Glomerular visceral epithelial cell (primary cell): ENCODE measurements at regions not wholly inside any gene's neighbourhood (a gene's known extent, or its start where the extent isn't known, plus 50 kb on each side); places are given as distances from the start of the nearest gene placed in this dataset.

Experiments
- DNase-seq: peaks from one replicate; pipeline ENCODE4 v3.0.0-alpha.2; 2016; ENCODE audit errors: extremely low spot score

DNA sequence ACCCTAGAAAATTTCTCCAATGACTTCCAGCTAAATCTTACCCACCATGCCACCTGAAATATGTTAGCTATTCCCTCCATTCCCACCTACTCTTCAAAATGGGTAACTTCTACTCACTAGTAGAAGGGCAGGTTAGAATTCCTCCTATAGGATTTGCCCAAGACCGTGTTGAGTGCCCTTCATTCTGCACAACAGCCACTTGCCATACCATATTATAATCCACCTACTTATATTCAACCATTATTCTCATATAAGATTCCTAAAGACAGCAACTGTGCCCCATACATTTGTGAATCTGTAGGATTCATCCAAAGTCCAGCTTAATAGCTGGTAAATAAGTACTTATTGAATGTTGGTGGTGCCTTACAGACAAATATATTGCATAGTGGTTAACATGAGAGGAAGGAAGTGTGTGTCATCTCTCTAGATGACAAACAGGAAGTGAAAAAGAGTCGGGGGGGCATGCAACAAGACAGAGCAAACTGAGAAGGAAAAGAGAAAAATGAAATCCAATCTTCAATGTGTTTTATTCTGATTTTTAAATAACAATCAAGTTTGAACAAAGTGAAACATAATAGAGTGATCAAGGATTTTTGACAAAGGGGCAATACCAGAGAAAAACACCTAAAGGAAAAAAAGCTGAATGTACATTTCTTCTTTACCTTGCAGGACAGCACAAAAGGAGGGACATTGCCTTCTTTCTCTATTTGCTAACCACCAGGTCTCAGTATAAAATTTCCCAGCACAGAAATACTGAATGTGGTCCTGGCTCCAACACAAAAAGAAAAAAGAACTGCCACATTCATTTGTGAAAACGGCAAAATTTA is 389.3 kb upstream of the USP15 start:
- no peak for DNase-seq

DNA sequence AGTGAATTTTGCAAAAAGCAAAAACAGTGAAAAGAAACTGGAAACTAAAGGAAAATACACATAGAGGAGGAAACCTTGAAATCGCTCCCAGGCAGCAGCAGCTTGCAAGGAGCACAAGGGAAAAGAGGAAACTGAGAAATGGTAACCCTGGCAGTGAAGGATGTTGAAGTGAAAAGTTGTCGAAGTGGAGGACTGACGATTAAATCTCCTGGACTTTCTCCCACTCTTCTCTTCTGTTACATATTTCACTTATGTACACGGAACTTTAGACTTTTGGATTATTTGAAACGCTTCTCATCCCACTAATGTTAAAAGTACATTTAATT is 388.8 kb upstream of the USP15 start:
- no peak for DNase-seq

DNA sequence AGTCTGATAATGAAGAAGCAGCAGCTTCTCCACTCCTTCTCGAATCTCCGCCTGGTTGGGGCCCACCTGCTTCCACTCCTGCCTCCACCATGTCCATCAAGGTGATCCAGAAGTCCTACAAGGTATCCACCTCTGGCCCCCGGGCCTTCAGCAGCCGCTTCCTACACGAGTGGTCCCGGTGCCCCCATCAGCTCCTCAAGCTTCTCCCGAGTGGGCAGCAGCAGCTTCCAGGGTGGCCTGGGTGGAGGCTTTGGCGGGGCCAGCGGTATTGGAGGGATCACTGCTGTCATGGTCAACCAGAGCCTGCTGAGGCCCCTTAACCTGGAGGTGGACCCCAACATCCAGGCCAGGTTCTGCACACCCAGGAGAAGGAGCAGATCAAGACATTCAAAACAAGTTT is 381.0 kb upstream of the USP15 start:
- DNase-seq, result no peak

DNA sequence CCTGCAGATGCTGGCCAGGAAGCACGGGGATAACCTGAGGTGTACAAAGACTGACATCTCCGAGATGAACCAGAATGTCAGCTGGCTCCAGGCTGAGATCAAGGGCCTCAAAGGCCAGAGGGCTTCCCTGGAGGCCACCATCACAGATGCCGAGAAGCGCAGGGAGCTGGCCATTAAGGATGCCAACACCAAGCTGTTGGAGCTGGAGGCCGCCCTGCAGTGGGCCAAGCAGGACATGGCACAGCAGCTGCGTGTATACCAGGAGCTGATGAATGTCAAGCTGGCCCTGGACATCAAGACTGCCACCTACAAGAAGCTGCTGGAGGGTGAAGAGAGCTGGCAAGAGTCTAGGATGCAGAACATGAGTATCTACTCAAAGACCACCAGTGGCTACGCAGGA is 380.0 kb upstream of the USP15 start:
- no peak for DNase-seq

DNA sequence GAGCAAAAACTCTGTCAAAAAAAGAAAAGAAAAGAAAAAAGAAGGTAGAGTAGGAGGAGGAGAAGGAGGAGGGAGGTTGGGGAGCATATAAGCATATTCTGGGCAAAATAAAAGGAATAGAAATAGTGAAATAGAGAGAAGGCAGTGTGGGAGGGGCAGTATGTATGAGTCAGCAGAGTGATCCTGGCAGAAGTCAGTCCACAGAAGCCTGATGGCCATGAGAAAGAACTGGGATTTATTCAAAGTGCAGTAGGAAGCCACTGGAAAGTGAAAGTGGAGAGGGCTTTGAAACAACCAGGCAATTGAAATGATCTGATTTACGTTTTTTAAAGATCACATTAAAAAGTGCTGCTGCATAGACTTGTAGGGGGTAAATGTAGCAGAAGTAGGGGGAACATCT is 368.6 kb upstream of the USP15 start:
- no peak for DNase-seq

DNA sequence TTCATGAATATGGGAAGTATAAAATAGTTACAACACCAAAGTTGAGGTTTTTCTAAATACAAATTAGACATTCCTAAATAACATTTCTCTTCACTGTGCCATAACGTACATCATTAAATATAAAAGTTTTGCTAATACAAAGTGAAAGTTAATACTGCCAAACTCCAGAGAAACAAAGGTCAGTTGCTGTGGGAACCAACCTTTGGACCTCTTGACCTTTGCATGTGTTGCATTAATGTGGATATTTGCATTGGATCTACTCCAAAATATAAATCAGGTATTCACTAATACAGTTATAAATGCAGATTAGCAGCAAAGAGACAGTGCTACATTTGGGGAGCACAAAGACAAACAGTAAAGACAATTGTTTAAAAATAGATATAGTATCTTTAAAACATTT is 366.0 kb upstream of the USP15 start:
- DNase-seq, result no peak

DNA sequence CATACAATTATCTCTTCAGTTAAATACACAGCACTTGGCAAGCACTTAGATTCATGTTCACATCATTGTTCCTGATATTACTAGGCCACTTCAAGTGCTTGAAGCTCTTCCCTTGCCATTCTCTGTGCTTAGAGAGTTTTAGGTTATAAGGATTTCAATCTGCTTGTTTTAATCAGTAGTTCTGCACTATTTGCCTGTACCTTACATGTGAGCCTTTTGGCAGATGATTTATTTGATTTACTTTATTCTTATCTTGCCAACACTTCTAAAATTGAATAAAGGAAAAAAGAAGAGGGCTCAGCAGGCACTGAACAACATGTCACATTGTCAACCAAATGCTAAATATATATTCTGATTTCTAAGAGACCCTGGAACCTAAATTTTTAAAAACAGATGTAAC is 363.8 kb upstream of the USP15 start:
- DNase-seq, result no peak

DNA sequence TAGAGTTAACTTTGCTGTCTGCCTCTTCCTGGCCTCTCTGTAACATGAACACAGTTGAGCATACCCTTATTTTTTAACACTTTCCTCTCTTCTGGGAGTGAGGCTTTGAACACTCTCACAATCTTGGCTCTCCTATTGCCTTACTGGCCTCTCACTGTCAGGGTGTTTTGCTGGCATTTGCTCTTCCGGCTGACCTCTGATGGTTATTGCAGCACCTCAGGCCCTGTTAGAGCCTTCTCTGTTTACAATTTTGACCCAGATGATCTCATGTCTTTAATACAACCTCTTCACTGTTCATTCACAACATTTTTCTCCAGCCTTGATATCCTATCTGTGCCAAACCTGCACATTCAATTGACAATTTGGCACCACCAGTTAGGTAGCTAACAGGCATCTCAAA is 357.8 kb upstream of the USP15 start:
- no peak for DNase-seq

DNA sequence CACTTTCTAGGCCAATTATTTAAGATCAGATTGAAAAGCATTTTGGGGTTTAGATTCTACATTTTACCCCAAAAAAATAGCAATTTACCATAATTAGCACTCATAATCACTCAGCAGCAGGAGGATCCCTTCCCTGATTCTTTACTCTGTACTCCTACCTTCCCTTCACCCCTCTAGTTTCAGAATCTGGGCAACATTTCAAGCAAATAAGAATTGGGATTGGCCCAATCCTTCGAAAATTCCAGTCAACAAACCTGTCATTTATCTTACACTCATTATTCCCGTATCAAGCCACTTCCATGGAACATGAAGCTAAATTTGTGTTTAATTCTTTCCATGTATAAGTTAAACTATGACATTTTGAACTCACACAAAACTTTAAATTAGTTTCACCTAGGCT is 349.1 kb upstream of the USP15 start:
- no peak for DNase-seq

DNA sequence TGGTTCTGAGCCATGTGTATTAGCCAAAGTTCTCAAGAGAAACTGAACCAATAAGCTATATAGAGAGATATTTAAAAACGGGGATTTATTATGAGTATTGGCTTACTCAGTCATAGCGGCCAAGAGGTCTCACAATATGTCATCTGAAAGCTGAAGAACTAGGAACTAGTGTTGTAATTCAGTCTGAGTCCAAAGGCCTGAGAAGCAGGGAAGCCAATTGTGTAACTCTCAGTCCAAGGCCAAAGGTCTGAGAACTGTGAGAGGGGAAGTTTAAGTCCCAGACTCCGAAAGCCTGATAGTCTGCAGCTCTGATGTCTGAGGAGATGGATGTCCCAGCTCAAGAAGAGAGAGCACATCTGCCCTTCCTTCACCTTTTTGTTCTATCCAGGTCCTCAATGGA is 344.8 kb upstream of the USP15 start:
- DNase-seq, result no peak

DNA sequence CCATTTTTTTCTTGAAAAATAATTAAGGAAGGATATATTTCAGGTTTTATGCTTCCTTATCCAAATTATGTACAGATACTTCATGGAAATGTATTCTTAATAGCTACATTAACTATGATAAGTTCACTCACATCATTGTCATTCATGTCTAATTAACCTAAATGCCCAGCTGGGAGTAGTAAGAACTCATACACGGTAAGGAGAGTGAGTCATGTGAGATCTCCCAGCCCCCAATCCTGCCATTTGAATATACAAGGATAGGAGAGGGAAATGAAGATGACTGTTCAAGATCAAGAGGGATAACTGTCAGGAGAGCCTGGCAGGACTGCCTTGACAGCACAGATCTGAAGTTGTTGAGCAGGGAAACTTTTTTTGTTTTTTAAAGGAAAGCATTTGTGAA is 343.4 kb upstream of the USP15 start:
- DNase-seq, result no peak

DNA sequence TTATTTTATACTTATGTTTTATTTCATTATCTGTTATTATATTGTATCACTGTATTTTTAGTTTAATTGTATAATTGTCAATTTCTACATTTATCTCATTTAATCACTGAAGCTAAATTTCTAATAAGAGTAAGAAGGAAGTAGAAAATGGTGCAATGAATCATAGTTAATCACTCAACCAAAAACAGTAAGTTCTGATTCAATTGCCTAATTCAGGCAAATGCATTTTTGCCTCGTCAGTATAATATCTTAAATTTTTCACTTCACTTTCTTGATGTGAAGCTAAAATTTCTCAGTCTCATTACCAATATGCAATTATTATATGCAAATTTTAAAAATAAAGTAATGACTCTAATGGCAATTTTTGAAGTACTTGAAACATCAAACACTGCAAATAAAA is 340.5 kb upstream of the USP15 start:
- DNase-seq, result no peak

DNA sequence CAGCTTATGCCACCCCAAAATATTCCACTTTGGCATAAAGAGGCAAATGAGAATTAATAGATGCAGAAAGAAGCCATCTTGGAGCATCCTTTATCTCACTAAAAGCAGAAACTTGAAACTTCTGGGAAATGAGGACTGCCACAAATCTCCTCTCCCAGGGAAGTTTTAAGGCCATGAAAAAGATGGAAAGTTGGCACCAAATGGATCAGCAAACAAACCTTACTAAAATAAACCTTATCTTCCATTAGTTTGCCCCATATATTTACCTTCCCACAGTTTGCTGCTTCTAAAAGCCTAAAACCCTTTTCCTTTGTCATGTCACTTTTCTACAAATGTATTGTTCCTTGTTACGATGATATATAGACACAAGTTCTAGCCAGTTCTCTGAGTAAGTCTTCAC is 340.0 kb upstream of the USP15 start:
- DNase-seq, result no peak

DNA sequence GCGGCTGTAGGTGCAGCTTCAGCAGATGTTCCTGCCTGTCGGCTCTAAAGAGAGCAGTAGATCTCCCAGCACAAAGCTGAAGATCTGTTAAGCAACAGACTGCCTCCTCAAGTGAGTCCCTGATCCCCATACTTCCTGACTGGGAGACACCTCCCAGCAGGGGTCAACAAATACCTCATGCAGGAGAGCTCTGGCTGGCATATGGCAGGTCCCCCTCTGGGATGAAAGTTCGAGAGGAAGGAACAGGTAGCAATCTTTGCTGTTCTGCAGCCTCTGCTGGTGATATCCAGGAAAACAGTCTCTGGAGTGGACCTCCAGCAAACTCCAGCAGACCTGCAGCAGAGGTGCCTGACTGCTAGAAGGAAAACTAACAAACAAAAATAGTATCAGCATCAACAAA is 337.1 kb upstream of the USP15 start:
- DNase-seq, result no peak

DNA sequence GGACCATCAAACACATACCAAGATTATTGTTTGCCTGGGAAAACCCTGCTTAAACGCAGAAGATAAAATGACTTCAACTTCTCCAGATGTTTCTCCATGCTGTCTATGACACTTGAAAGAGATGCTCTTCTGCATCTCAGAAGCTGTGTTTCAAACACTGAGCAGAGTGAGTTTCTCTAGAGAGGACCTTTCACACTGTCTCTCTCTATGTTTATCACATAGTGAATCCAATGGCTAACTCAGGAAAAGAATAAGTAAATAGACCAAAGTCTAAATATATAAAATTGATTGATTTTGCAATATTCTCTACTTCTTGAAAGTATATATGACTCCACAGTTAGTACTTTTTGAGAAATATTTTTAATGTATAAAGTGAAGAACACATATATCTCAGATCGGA is 325.6 kb upstream of the USP15 start:
- DNase-seq, result no peak

DNA sequence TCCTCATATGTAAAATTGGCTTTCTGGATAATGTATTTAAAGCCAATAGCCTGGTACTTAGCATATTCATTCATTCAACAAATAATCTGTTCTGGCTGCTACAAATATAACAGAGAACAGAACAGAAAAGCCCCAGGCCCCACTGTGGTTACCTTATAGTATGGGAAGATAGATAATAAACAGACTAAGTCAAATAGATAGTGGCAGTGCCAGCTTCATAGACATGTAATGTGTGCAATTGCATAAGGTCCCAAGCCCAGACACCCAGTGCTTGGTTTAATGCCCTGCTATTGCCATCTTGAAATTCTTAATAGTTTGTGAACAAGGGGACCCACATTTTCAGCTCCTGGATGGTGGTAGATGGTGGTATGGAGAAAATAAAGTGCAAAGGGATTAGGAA is 320.2 kb upstream of the USP15 start:
- no peak for DNase-seq

DNA sequence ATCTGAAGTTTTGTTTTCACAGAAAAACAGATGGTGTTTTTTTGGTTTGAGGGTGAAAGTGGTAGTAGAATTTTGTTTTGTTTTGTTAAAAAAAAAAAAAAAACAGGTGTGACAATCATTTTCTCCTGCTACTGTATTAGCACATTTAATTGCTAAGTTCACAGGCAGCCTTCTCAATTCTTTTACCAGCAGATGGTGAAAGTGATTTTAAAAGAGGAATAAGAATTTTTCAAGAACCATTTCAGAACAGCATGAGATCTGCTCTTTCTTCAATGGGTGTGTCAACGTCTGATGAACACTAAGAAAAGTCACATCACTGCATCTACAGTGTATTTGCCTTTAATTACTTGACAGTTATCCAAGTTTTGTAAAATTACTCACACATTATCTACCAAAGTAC is 303.7 kb upstream of the USP15 start:
- no peak for DNase-seq

DNA sequence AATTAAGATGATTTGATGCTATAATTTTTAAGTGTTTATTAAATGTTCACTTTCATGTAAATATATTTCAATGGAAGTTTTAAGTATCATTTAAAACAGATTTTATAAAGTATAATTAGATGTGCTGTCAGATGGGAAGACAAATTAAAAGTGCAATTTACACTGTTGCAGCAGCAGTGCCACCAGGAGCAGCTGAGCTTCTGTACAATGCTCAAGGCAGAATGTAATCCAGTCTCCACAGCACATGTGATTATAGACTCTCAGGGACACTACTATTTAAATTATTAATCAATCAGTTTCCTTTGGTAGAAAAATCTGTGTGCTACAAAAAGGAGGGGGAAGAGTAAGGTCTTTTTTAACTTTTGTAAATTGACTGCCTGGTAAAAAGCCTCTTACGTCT is 285.7 kb upstream of the USP15 start:
- no peak for DNase-seq

DNA sequence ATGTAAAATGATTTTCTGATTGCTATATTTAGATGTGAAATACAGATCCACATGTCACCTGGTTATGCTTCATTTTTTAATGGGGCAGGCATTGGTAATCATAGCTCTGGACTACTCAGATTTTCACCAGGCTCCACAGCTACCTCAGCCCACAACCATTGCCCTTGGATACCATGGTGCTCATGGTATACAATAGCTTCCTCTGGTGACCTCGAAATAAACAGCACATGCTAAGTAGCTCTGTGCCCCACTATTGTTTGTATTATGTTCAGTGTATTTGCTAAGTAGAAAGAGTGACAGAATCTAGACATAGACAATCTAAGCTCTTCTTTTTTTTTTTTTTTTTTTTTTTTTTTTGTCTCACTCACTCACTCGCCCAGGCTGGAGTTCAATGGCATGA is 274.4 kb upstream of the USP15 start:
- DNase-seq, result no peak

DNA sequence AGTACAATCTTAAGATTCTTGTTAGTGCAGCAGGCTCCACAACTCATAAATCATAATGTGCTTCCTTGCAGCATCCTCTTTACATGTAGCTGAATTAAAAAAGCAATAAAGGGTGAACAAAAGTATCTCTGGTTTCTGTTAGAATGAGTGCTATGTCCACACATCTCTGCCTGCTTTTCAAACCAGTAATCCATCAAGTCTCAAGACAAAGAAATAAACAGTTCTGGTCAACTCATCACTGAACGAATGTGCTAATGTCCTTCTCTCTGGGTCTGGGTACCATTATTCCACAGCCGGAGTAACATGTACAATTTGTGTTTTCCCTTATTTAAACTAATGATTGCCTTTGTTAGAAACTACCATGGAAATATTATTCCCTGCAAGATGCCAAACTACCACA is 273.0 kb upstream of the USP15 start:
- DNase-seq, result no peak

DNA sequence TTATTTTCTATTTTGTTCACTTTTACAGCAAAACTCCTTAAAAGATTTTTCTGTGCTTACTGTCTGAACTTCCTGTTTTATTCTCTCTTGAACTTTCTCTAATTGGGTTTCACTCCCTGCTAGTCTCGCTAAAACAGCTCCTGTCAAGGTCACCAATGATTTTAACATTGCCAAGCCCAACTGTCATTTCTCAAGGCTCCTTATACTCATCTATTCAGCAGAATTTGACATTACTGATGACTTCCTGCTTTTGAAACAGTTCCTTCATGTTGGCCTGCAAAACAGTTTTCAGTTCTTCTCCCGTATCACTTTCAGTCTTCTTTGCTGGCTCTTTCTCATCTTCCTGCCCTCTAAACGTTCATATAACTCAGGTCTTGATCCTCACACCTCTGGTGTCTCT is 268.5 kb upstream of the USP15 start:
- no peak for DNase-seq

DNA sequence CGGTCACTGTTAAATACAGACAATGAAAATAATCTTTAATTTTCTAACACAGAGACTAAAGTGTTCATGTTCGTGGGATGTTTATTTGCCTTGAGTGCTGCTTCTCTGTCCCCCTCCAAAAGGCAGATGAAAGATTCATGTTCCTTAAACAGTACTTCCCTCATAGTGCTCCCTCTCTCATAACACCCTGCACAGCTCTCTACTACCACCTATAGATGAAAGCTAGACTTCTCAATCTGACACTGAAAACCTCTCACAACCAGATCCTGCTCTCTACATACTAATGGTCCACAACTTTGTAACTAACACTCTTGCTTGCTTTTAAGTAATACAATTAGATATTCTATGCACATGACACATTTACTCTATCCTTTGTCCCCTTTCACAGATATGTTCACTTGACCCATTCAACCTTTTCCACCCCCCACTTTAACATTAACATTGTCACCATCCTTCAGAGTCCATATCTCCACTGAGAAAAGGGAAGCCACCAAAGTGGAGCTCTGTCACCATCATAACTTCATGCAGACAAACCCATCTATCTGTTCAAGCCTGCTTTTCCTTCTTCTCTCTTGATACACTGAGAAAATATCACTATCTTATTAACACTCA is 266.4 kb upstream of the USP15 start:
- peak; percentile 0 for DNase-seq

DNA sequence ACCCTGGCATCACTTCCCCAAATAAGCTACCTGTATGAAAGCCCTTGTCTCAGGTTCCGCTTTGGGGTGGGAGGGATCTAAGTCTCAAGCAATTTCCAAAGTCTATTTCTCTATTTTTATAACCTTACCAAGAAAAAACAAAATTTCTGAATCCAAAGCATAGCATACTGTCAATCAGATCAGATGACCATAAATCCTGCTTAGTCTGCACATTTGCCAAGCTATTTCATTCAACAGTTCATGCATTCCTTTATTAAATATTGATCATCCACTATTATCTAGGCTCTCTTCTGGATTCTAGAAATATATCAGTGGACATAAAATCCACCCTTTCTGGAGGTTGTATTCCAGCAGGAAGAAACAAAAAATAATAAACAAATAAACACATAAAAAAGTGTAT is 263.5 kb upstream of the USP15 start:
- DNase-seq, result no peak

DNA sequence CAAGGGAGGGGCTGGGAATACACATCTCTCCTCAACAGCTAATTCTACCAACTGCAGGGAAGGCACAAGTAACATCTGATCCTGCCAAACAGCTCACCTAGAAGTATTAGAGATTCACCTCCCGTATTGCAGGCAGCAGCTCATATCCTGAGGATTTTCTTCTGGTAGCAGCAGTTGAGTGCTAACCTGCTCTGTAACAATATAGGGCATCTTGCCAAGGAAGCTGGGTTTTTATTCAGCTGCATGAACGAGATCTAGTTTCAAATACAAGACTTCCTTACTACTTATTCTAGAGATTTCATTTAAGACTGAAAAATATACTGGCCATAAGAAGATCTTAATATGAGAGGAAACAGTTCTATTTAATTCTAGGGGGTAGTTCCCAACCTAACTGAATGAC is 261.4 kb upstream of the USP15 start:
- no peak for DNase-seq
